ENCODE measurements at regions not wholly inside any gene's neighbourhood (a gene's known extent, or its start where the extent isn't known, plus 50 kb on each side); places are given as distances from the start of the nearest gene placed in this dataset.

- TF ChIP-seq CTCF (IDR thresholded peaks at IDR 0.05; ENCODE audit: insufficient read depth, low read length, poor library complexity, severe bottlenecking) (no peak), EZH2phosphoT487 (conservative IDR thresholded peaks at IDR 0.05; ENCODE audit: low read length) (no peak)
Observed at GRCh38 chr1:2945821-2946231, 75.4 kb upstream of the ACTRT2 start.

All from SU-DHL-6 (cell line).